ENCODE measurements at regions not wholly inside any gene's neighbourhood (a gene's known extent, or its start where the extent isn't known, plus 50 kb on each side); places are given as distances from the start of the nearest gene placed in this dataset.

DNA sequence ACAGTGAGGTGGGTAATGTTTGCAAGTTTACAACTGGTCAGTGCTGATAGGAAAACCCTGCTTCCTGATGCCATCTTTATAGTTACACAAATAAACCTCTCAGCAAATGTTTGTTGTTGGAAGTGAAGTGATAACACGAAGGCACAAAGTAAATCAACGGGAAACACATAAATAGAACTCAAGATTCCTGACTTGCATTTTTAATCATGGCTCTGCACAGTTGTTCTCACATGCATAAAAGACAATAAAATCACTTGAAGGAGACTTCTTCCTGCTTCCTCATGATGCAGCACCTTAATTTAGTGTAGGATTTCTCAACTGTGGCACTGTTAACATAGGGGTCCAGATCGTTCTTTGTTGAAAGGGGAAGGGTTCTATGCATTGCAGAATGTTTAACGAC is 907.7 kb downstream of the RAB28 start:
- Mint-ChIP-seq H3K4me3 (no peak overlapping the region), H3K27ac (no peak overlapping the region), H3K27me3 (ENCODE audit: low read depth in 3 of 3) (no peaks in the 10 kb centered on the region), H3K4me1 (no peaks in the 10 kb centered on the region), H3K9me3 (peaks cover 0 to 8% (median 1%) of the 10 kb centered on the region in 7 donors), H3K36me3 (no peaks in the 10 kb centered on the region)
- Histone ChIP-seq H4K20me1 (ENCODE audit: insufficient read depth, low read length) (no peaks in the 10 kb centered on the region), H3K79me2 (ENCODE audit: insufficient read depth, low read length) (no peaks in the 10 kb centered on the region), H2AFZ (ENCODE audit: insufficient read depth, low read depth, low read length, poor library complexity, severe bottlenecking) (no peak overlapping the region), H3K4me3 (replicated peaks in 1 of 3; ENCODE audit: low read depth in 2 of 3, low read length in 3 of 3) (no peak overlapping the region), H3K4me1 (ENCODE audit: control insufficient read depth in 1 of 2, insufficient read depth in 2 of 2, low read length in 2 of 2) (no peaks in the 10 kb centered on the region), H3K4me2 (replicated peaks; ENCODE audit: extremely low read depth, low read length, poor library complexity, severe bottlenecking) (no peak overlapping the region), H3K27ac (ENCODE audit: low read depth in 1 of 2, low read length in 2 of 2) (no peak overlapping the region), H3K9me3 (replicated peaks in 1 of 2; ENCODE audit: control insufficient read depth in 1 of 2, insufficient read depth in 1 of 2, low read length in 2 of 2) (no peaks in the 10 kb centered on the region), H3K27me3 (ENCODE audit: control insufficient read depth in 2 of 2, insufficient read depth in 2 of 2, low read length in 2 of 2) (no peaks in the 10 kb centered on the region), H3K9ac (ENCODE audit: insufficient read depth, low read length, poor library complexity, severe bottlenecking) (no peak overlapping the region), H3K36me3 (replicated peaks in 1 of 2; ENCODE audit: control insufficient read depth in 1 of 2, insufficient read depth in 2 of 2, low read length in 2 of 2) (no peaks in the 10 kb centered on the region)
- TF ChIP-seq, protein P1, sequence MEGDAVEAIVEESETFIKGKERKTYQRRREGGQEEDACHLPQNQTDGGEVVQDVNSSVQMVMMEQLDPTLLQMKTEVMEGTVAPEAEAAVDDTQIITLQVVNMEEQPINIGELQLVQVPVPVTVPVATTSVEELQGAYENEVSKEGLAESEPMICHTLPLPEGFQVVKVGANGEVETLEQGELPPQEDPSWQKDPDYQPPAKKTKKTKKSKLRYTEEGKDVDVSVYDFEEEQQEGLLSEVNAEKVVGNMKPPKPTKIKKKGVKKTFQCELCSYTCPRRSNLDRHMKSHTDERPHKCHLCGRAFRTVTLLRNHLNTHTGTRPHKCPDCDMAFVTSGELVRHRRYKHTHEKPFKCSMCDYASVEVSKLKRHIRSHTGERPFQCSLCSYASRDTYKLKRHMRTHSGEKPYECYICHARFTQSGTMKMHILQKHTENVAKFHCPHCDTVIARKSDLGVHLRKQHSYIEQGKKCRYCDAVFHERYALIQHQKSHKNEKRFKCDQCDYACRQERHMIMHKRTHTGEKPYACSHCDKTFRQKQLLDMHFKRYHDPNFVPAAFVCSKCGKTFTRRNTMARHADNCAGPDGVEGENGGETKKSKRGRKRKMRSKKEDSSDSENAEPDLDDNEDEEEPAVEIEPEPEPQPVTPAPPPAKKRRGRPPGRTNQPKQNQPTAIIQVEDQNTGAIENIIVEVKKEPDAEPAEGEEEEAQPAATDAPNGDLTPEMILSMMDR (IDR thresholded peaks at IDR 0.05), result no peak
- whole genome bisulfite sequencing (ENCODE audit: insufficient coverage), result no CpG with 5 or more reads among the region's 4 CpGs
- no peak for DNase-seq
- intact Hi-C loops (cut with micrococcal nuclease), result no loop called here

DNA sequence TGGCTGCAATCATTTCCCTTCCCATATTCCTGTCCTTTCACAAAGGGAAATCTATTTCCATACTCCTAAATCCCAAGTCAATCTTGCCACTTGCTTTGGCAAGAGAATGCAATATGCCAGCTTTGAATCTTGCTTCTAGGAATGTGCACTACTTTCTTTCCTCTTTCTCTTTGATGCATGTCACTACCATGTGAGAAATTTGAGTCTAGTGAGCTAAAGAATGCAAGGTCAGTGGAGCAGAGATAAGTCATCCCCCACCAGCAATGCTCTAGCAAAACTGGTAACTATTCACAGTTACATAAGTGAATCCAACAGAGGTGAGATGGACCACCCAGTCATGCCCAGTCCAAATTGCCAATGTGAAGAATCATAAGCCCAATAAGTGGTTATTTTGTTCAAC is 910.4 kb downstream of the RAB28 start:
- DNase-seq, result no peak
- no peaks in the 10 kb centered on the region for H3K9me3 ChIP-seq (replicated peaks in 1 of 2; ENCODE audit: control insufficient read depth in 1 of 2, insufficient read depth in 1 of 2, low read length in 2 of 2)
- H3K9me3 Mint-ChIP-seq, result peaks cover 0 to 8% (median 1%) of the 10 kb centered on the region in 7 donors
- H3K36me3 Mint-ChIP-seq, result no peaks in the 10 kb centered on the region
- no peak overlapping the region for H3K4me3 ChIP-seq (replicated peaks in 1 of 3; ENCODE audit: low read depth in 2 of 3, low read length in 3 of 3)
- H3K4me3 Mint-ChIP-seq, result no peak overlapping the region
- no peaks in the 10 kb centered on the region for H4K20me1 ChIP-seq (ENCODE audit: insufficient read depth, low read length)
- no peak overlapping the region for H3K4me2 ChIP-seq (replicated peaks; ENCODE audit: extremely low read depth, low read length, poor library complexity, severe bottlenecking)
- H3K4me1 Mint-ChIP-seq, result no peaks in the 10 kb centered on the region
- intact Hi-C loops (cut with micrococcal nuclease), result no loop called here
- no peak overlapping the region for H2AFZ ChIP-seq (ENCODE audit: insufficient read depth, low read depth, low read length, poor library complexity, severe bottlenecking)
- no peaks in the 10 kb centered on the region for H3K4me1 ChIP-seq (ENCODE audit: control insufficient read depth in 1 of 2, insufficient read depth in 2 of 2, low read length in 2 of 2)
- H3K79me2 ChIP-seq (ENCODE audit: insufficient read depth, low read length), result no peaks in the 10 kb centered on the region
- peaks cover 0 to 3% (median 0%) of the 10 kb centered on the region in 3 donors for H3K27me3 Mint-ChIP-seq (ENCODE audit: low read depth in 3 of 3)
- no peaks in the 10 kb centered on the region for H3K27me3 ChIP-seq (ENCODE audit: control insufficient read depth in 2 of 2, insufficient read depth in 2 of 2, low read length in 2 of 2)
- no peak overlapping the region for H3K27ac Mint-ChIP-seq
- TF ChIP-seq, protein P1 (IDR thresholded peaks at IDR 0.05), result no peak
- H3K9ac ChIP-seq (ENCODE audit: insufficient read depth, low read length, poor library complexity, severe bottlenecking), result no peak overlapping the region
- no peak overlapping the region for H3K27ac ChIP-seq (ENCODE audit: low read depth in 1 of 2, low read length in 2 of 2)
- no peaks in the 10 kb centered on the region for H3K36me3 ChIP-seq (replicated peaks in 1 of 2; ENCODE audit: control insufficient read depth in 1 of 2, insufficient read depth in 2 of 2, low read length in 2 of 2)
